ENCODE measurements at regions not wholly inside any gene's neighbourhood (a gene's known extent, or its start where the extent isn't known, plus 50 kb on each side); places are given as distances from the start of the nearest gene placed in this dataset.

DNA sequence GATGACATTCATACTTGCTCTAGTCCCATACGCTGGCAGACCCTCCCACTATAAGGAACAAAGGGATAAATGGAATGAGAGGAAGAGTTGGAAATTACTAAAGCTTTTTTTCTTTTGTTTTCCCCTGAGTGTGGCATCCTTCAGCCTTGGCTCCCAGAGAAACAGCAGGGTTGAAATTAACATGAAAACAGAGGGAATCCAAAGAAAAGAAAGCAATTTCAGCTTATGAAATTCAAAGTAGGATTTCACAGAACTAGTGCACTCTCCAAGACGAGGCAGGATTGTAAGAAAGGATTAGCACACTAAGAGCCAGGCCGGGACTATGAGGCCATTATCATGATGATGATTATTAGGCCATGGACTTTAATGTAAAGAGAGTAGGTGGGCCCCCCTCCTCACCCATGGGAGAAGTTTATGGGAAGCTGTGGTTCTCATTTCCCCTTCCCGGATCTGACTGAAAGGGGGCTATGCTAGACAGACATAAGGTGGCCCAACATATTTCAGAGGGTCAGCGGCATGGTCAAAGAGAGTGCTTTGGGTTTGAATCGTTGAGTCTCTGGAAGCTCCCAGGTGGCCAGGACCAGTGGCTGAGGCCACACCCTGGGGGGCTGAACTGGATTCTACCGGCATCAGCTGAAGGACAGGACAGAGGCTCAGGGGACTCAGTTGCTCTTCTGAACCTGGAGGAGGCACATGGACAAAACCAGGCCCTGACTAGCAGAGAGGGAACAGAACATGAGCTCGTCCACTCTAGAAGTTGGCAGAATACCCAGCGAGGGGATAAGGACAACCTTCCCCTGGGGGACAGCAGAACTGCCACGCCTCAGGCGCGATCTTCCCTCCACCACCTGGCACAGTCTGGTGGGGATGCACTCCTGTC is 100.1 kb upstream of the ARL4C start:
- no peaks in the 10 kb centered on the region for H3K36me3 Mint-ChIP-seq

GRCh38 chr2:234595829-234596228 is 98.9 kb upstream of the ARL4C start:
- DNase-seq (no peak), ATAC-seq (ENCODE audit: low read depth in 2 of 2) (no peak)
- H3K27me3 ChIP-seq (ENCODE audit: control insufficient read depth, insufficient read depth, low read length), result no peaks in the 10 kb centered on the region
- H3K4me3 ChIP-seq (ENCODE audit: low read depth, low read length), result no peak overlapping the region
- H3K36me3 Mint-ChIP-seq, result no peaks in the 10 kb centered on the region
- no peak overlapping the region for H3K27ac Mint-ChIP-seq
- H3K4me3 Mint-ChIP-seq, result no peak overlapping the region
- H3K36me3 ChIP-seq (ENCODE audit: control insufficient read depth, insufficient read depth, low read length), result no peaks in the 10 kb centered on the region
- no peaks in the 10 kb centered on the region for H3K9me3 ChIP-seq (ENCODE audit: control insufficient read depth in 2 of 2, low read length in 2 of 2)
- H3K4me1 ChIP-seq (ENCODE audit: control insufficient read depth, insufficient read depth, low read length, poor library complexity, severe bottlenecking), result no peaks in the 10 kb centered on the region
- peaks cover 0 to 3% (median 0%) of the 10 kb centered on the region in 7 donors for H3K9me3 Mint-ChIP-seq
- no peaks in the 10 kb centered on the region for H3K4me1 Mint-ChIP-seq
- no peaks in the 10 kb centered on the region for H3K27me3 Mint-ChIP-seq
- no peak overlapping the region for H3K27ac ChIP-seq (ENCODE audit: insufficient read depth, low read length, poor library complexity, severe bottlenecking)

More for the DNA sequence above, 100.1 kb upstream of the ARL4C start:
- no peaks in the 10 kb centered on the region for H3K9me3 ChIP-seq (ENCODE audit: control insufficient read depth in 2 of 2, low read length in 2 of 2)
- no peaks in the 10 kb centered on the region for H3K36me3 ChIP-seq (ENCODE audit: control insufficient read depth, insufficient read depth, low read length)
- Mint-ChIP-seq H3K27ac (no peak overlapping the region), H3K27me3 (no peaks in the 10 kb centered on the region), H3K4me3 (no peak overlapping the region), H3K9me3 (peaks cover 0 to 3% (median 0%) of the 10 kb centered on the region in 7 donors), H3K4me1 (no peaks in the 10 kb centered on the region)
- no peak overlapping the region for H3K27ac ChIP-seq (ENCODE audit: insufficient read depth, low read length, poor library complexity, severe bottlenecking)
- no peak for DNase-seq
- no peak overlapping the region for H3K4me3 ChIP-seq (ENCODE audit: low read depth, low read length)
- H3K4me1 ChIP-seq (ENCODE audit: control insufficient read depth, insufficient read depth, low read length, poor library complexity, severe bottlenecking), result no peaks in the 10 kb centered on the region
- ATAC-seq (ENCODE audit: low read depth in 2 of 2), result no peak
- H3K27me3 ChIP-seq (ENCODE audit: control insufficient read depth, insufficient read depth, low read length), result no peaks in the 10 kb centered on the region

- Mint-ChIP-seq H3K27ac (no peak overlapping the region), H3K36me3 (no peaks in the 10 kb centered on the region), H3K9me3 (no peaks in the 10 kb centered on the region), H3K4me3 (no peak overlapping the region), H3K4me1 (no peaks in the 10 kb centered on the region), H3K27me3 (peaks cover 9% of the 10 kb centered on the region)
- no peaks in the 10 kb centered on the region for H3K27me3 ChIP-seq (ENCODE audit: control insufficient read depth, insufficient read depth, low read length)
- H3K36me3 ChIP-seq (ENCODE audit: control insufficient read depth, insufficient read depth, low read length), result no peaks in the 10 kb centered on the region
- H3K27ac ChIP-seq (ENCODE audit: insufficient read depth, low read length, poor library complexity, severe bottlenecking), result no peak overlapping the region
- H3K4me1 ChIP-seq (ENCODE audit: control insufficient read depth, insufficient read depth, low read length, poor library complexity, severe bottlenecking), result no peaks in the 10 kb centered on the region
- H3K4me3 ChIP-seq (ENCODE audit: low read depth, low read length), result no peak overlapping the region
- no peaks in the 10 kb centered on the region for H3K9me3 ChIP-seq (ENCODE audit: control insufficient read depth in 2 of 2, low read length in 2 of 2)
- DNase-seq (no peak), ATAC-seq (ENCODE audit: low read depth in 2 of 2) (no peak)
Observed at GRCh38 chr2:234594715-234595114, 97.8 kb upstream of the ARL4C start.

DNA sequence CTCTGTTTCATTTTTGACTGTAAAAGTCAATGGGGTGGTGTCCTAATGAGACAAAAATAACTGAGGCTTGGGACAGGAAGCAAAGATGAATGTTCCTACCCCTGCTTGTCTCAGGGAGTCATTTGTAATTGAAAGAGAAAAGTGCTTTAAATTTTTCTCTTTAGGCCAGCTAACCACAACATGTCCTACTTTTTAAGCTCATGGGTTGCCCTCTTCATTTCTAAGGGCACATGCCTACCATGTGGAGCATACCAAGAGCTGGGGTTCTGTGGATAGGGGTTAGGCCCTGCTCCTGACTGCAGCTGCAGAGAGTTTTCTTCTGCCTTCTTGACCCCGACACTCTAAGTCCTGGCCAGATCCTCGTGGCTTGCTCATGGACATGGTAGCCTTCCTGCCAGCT is 96.8 kb upstream of the ARL4C start:
- H3K4me1 ChIP-seq (ENCODE audit: control insufficient read depth, insufficient read depth, low read length, poor library complexity, severe bottlenecking), result no peaks in the 10 kb centered on the region
- no peaks in the 10 kb centered on the region for H3K9me3 ChIP-seq (ENCODE audit: control insufficient read depth in 2 of 2, low read length in 2 of 2)
- H3K36me3 ChIP-seq (ENCODE audit: control insufficient read depth, insufficient read depth, low read length), result no peaks in the 10 kb centered on the region
- H3K36me3 Mint-ChIP-seq, result no peaks in the 10 kb centered on the region
- H3K4me1 Mint-ChIP-seq, result no peaks in the 10 kb centered on the region
- H3K27me3 Mint-ChIP-seq, result peaks cover 9% of the 10 kb centered on the region
- no peak overlapping the region for H3K27ac Mint-ChIP-seq
- no peak overlapping the region for H3K4me3 Mint-ChIP-seq
- H3K4me3 ChIP-seq (ENCODE audit: low read depth, low read length), result no peak overlapping the region
- no peak overlapping the region for H3K27ac ChIP-seq (ENCODE audit: insufficient read depth, low read length, poor library complexity, severe bottlenecking)
- no peaks in the 10 kb centered on the region for H3K27me3 ChIP-seq (ENCODE audit: control insufficient read depth, insufficient read depth, low read length)
- DNase-seq (no peak), ATAC-seq (ENCODE audit: low read depth in 2 of 2) (no peak)
- no peaks in the 10 kb centered on the region for H3K9me3 Mint-ChIP-seq

- Mint-ChIP-seq H3K36me3 (no peaks in the 10 kb centered on the region), H3K4me1 (no peaks in the 10 kb centered on the region), H3K27me3 (peaks cover 17% of the 10 kb centered on the region), H3K9me3 (no peaks in the 10 kb centered on the region), H3K27ac (no peak overlapping the region), H3K4me3 (no peak overlapping the region)
- Histone ChIP-seq H3K27ac (ENCODE audit: insufficient read depth, low read length, poor library complexity, severe bottlenecking) (no peak overlapping the region), H3K4me1 (ENCODE audit: control insufficient read depth, insufficient read depth, low read length, poor library complexity, severe bottlenecking) (no peaks in the 10 kb centered on the region), H3K4me3 (ENCODE audit: low read depth, low read length) (no peak overlapping the region), H3K36me3 (ENCODE audit: control insufficient read depth, insufficient read depth, low read length) (no peaks in the 10 kb centered on the region), H3K9me3 (ENCODE audit: control insufficient read depth in 2 of 2, low read length in 2 of 2) (no peaks in the 10 kb centered on the region), H3K27me3 (ENCODE audit: control insufficient read depth, insufficient read depth, low read length) (peaks cover under 1% of the 10 kb centered on the region)
- ATAC-seq (ENCODE audit: low read depth in 2 of 2) (no peak), DNase-seq (no peak)
Observed at GRCh38 chr2:234592541-234592940, 95.7 kb upstream of the ARL4C start.

GRCh38 chr2:234590076-234590475 is 93.2 kb upstream of the ARL4C start:
- ATAC-seq (ENCODE audit: low read depth in 2 of 2), result no peak

GRCh38 chr2:234588054-234588430 is 91.2 kb upstream of the ARL4C start:
- Mint-ChIP-seq H3K36me3 (no peaks in the 10 kb centered on the region), H3K4me3 (no peak overlapping the region), H3K9me3 (no peaks in the 10 kb centered on the region), H3K4me1 (no peaks in the 10 kb centered on the region), H3K27ac (no peak overlapping the region), H3K27me3 (peaks cover 30% of the 10 kb centered on the region)
- Histone ChIP-seq H3K36me3 (ENCODE audit: control insufficient read depth, insufficient read depth, low read length) (no peaks in the 10 kb centered on the region), H3K27me3 (ENCODE audit: control insufficient read depth, insufficient read depth, low read length) (peaks cover 6% of the 10 kb centered on the region), H3K4me1 (ENCODE audit: control insufficient read depth, insufficient read depth, low read length, poor library complexity, severe bottlenecking) (no peaks in the 10 kb centered on the region), H3K4me3 (ENCODE audit: low read depth, low read length) (no peak overlapping the region), H3K27ac (ENCODE audit: insufficient read depth, low read length, poor library complexity, severe bottlenecking) (no peak overlapping the region), H3K9me3 (ENCODE audit: control insufficient read depth in 2 of 2, low read length in 2 of 2) (no peaks in the 10 kb centered on the region)
- DNase-seq (no peak), ATAC-seq (ENCODE audit: low read depth in 2 of 2) (no peak)

More at GRCh38 chr2:234590076-234590475, 93.2 kb upstream of the ARL4C start:
- Mint-ChIP-seq H3K4me3 (no peak overlapping the region), H3K9me3 (no peaks in the 10 kb centered on the region), H3K36me3 (no peaks in the 10 kb centered on the region), H3K27ac (peak overlapping the region in 1 of 3 donors; percentile 33), H3K27me3 (peaks cover 17% of the 10 kb centered on the region), H3K4me1 (no peaks in the 10 kb centered on the region)
- no peaks in the 10 kb centered on the region for H3K4me1 ChIP-seq (ENCODE audit: control insufficient read depth, insufficient read depth, low read length, poor library complexity, severe bottlenecking)
- no peaks in the 10 kb centered on the region for H3K36me3 ChIP-seq (ENCODE audit: control insufficient read depth, insufficient read depth, low read length)
- DNase-seq, result no peak
- no peak overlapping the region for H3K4me3 ChIP-seq (ENCODE audit: low read depth, low read length)
- H3K27ac ChIP-seq (ENCODE audit: insufficient read depth, low read length, poor library complexity, severe bottlenecking), result no peak overlapping the region
- no peaks in the 10 kb centered on the region for H3K9me3 ChIP-seq (ENCODE audit: control insufficient read depth in 2 of 2, low read length in 2 of 2)
- H3K27me3 ChIP-seq (ENCODE audit: control insufficient read depth, insufficient read depth, low read length), result peaks cover 3% of the 10 kb centered on the region

Measured in CD4-positive, CD25-positive, alpha-beta regulatory T cell (primary cell).